HEK293 (cell line): ENCODE measurements at regions not wholly inside any gene's neighbourhood (a gene's known extent, or its start where the extent isn't known, plus 50 kb on each side); places are given as distances from the start of the nearest gene placed in this dataset.

Experiments used
- CTCF ChIA-PET: fragments of 350-600 bp; formaldehyde crosslinking; extraction: SDS; loops from one replicate; lab custom pipeline; 2021; ENCODE audit warnings: antibody characterized with exemption; lab: Yijun Ruan, JAX
- POLR2A ChIA-PET: fragments of 300-600 bp; formaldehyde crosslinking; extraction: SDS; loops from one replicate; lab custom pipeline; 2020; ENCODE audit warnings: antibody characterized with exemption, inconsistent platforms; lab: Yijun Ruan, JAX
- H3K27ac ChIP-seq: fragments of 200-500 bp; sonication (Bioruptor generic); 2 replicates; pipeline ENCODE4 v1.5.1; 2014; ENCODE audit warnings: low read depth, low read length, control low read depth, inconsistent platforms; ENCODE audit errors: extremely low read depth
- H3K36me3 ChIP-seq, 2 experiments: fragments of 200-500 bp in 1 of 2; sonication (Bioruptor generic) in 1 of 2; 1 replicate in 1 of 2; 2 replicates in 1 of 2; pipeline ENCODE4 v1.5.1; 2014 to 2017; ENCODE audit warnings: inconsistent platforms in 2 of 2, low read length in 2 of 2; ENCODE audit not compliant: control insufficient read depth in 2 of 2, insufficient read depth in 1 of 2
- H3K4me1 ChIP-seq: fragments of 200-500 bp; sonication (Bioruptor generic); 2 replicates; pipeline ENCODE4 v1.5.1; 2014; ENCODE audit warnings: mild to moderate bottlenecking, low read length, inconsistent platforms; ENCODE audit not compliant: control insufficient read depth, insufficient read depth
- H3K4me3 ChIP-seq: 2 replicates; pipeline ENCODE4 v1.5.1; 2011; ENCODE audit warnings: low read depth, mild to moderate bottlenecking, control low read depth, low read length, moderate library complexity
- H3K9me3 ChIP-seq: fragments of 200-500 bp; sonication (Bioruptor generic); 2 replicates; pipeline ENCODE4 v1.5.1; 2014; ENCODE audit warnings: low read depth, low read length, inconsistent platforms; ENCODE audit not compliant: control insufficient read depth, insufficient read depth
- GLI4 ChIP-seq: fragments of 450-650 bp; formaldehyde crosslinking; IDR thresholded peaks from 2 replicates; pipeline ENCODE4 v1.5.1; 2016; ENCODE audit warnings: missing biosample characterization, missing genetic modification characterization
- HOXC10 ChIP-seq: sonication (generic); formaldehyde crosslinking; IDR thresholded peaks from 2 replicates; pipeline ENCODE4 v1.8.1; 2023; ENCODE audit warnings: mild to moderate bottlenecking, missing genetic modification reagents
- KLF9 ChIP-seq: fragments of 450-650 bp; formaldehyde crosslinking; IDR thresholded peaks from 2 replicates; pipeline ENCODE4 v1.5.1; 2016; ENCODE audit warnings: missing biosample characterization, missing genetic modification characterization, low read depth
- YY1 ChIP-seq: fragments of 450-650 bp; formaldehyde crosslinking; IDR thresholded peaks from 2 replicates; pipeline ENCODE4 v1.5.1; 2018; ENCODE audit warnings: missing biosample characterization, missing genetic modification characterization
- YY2 ChIP-seq: fragments of 450-650 bp; formaldehyde crosslinking; IDR thresholded peaks from 2 replicates; pipeline ENCODE4 v1.5.1; 2016; ENCODE audit warnings: missing biosample characterization, missing genetic modification characterization
- ZFP41 ChIP-seq: fragments of 450-650 bp; formaldehyde crosslinking; IDR thresholded peaks from 2 replicates; pipeline ENCODE4 v1.5.1; 2016; ENCODE audit warnings: missing biosample characterization, missing genetic modification characterization, borderline replicate concordance
- ZNF133 ChIP-seq: fragments of 450-650 bp; formaldehyde crosslinking; IDR thresholded peaks from 2 replicates; pipeline ENCODE4 v1.5.1; 2016; ENCODE audit warnings: missing biosample characterization, missing genetic modification characterization
- ZNF549 ChIP-seq: fragments of 450-650 bp; IDR thresholded peaks from 2 replicates; pipeline ENCODE4 v1.5.1; 2018; ENCODE audit warnings: missing biosample characterization, missing genetic modification characterization, mild to moderate bottlenecking, inconsistent platforms, moderate library complexity
- ZNF555 ChIP-seq: fragments of 450-650 bp; formaldehyde crosslinking; conservative IDR thresholded peaks from 2 replicates; pipeline ENCODE4 v1.5.1; 2017; ENCODE audit warnings: missing biosample characterization, mild to moderate bottlenecking, missing genetic modification characterization, inconsistent platforms
- TF ChIP-seq, protein P1 (sequence below): fragments of 450-650 bp; formaldehyde crosslinking; IDR thresholded peaks from 2 replicates; pipeline ENCODE4 v1.5.1; 2016; ENCODE audit warnings: missing biosample characterization, missing genetic modification characterization, borderline replicate concordance
- TF ChIP-seq, protein P2 (sequence below): fragments of 450-650 bp; formaldehyde crosslinking; IDR thresholded peaks from 2 replicates; pipeline ENCODE4 v1.5.1; 2016; ENCODE audit warnings: missing biosample characterization, missing genetic modification characterization, low read depth
- TF ChIP-seq, protein P3 (sequence below): fragments of 450-650 bp; formaldehyde crosslinking; IDR thresholded peaks from 2 replicates; pipeline ENCODE4 v1.5.1; 2016; ENCODE audit warnings: missing biosample characterization, missing genetic modification characterization
- TF ChIP-seq, protein P4 (sequence below): fragments of 450-650 bp; formaldehyde crosslinking; IDR thresholded peaks from 2 replicates; pipeline ENCODE4 v1.5.1; 2016; ENCODE audit warnings: missing biosample characterization, missing genetic modification characterization

DNA sequence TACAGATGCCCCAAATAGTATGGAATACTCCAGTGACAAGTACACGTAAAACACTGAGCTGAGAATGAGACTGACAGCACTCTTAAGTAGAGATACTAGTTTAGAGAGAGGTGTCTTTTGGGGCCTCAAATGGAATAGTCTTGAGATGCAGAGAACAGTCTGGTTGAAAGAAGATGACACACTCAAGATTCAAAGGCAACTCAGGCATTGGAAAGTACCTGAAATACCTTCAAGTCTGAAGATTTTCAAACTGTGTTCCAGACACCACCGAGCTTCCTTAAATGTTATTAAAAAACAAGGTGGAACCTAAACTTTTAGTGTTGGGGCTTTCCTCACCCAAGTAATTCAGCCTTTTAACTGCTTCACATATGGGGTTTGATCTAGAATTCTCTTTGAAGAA lies 437.7 kb downstream of the OMA1 start:
- no peaks in the 10 kb centered on the region for H3K36me3 ChIP-seq
- H3K4me1 ChIP-seq: no peaks in the 10 kb centered on the region
- H3K9me3 ChIP-seq: no peaks in the 10 kb centered on the region
- POLR2A ChIA-PET: no interaction called here
- no peak overlapping the region for H3K4me3 ChIP-seq
- H3K27ac ChIP-seq: no peak overlapping the region
- TF ChIP-seq YY1 (tag by site-specific recombination) (no peak), GLI4 (tag by site-specific recombination) (no peak), ZNF555 (no peak), ZNF549 (no peak), ZFP41 (no peak), YY2 (no peak)
- TF ChIP-seq, protein P1, sequence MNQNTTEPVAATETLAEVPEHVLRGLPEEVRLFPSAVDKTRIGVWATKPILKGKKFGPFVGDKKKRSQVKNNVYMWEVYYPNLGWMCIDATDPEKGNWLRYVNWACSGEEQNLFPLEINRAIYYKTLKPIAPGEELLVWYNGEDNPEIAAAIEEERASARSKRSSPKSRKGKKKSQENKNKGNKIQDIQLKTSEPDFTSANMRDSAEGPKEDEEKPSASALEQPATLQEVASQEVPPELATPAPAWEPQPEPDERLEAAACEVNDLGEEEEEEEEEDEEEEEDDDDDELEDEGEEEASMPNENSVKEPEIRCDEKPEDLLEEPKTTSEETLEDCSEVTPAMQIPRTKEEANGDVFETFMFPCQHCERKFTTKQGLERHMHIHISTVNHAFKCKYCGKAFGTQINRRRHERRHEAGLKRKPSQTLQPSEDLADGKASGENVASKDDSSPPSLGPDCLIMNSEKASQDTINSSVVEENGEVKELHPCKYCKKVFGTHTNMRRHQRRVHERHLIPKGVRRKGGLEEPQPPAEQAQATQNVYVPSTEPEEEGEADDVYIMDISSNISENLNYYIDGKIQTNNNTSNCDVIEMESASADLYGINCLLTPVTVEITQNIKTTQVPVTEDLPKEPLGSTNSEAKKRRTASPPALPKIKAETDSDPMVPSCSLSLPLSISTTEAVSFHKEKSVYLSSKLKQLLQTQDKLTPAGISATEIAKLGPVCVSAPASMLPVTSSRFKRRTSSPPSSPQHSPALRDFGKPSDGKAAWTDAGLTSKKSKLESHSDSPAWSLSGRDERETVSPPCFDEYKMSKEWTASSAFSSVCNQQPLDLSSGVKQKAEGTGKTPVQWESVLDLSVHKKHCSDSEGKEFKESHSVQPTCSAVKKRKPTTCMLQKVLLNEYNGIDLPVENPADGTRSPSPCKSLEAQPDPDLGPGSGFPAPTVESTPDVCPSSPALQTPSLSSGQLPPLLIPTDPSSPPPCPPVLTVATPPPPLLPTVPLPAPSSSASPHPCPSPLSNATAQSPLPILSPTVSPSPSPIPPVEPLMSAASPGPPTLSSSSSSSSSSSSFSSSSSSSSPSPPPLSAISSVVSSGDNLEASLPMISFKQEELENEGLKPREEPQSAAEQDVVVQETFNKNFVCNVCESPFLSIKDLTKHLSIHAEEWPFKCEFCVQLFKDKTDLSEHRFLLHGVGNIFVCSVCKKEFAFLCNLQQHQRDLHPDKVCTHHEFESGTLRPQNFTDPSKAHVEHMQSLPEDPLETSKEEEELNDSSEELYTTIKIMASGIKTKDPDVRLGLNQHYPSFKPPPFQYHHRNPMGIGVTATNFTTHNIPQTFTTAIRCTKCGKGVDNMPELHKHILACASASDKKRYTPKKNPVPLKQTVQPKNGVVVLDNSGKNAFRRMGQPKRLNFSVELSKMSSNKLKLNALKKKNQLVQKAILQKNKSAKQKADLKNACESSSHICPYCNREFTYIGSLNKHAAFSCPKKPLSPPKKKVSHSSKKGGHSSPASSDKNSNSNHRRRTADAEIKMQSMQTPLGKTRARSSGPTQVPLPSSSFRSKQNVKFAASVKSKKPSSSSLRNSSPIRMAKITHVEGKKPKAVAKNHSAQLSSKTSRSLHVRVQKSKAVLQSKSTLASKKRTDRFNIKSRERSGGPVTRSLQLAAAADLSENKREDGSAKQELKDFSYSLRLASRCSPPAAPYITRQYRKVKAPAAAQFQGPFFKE (tag by site-specific recombination): no peak
- TF ChIP-seq, protein P2, sequence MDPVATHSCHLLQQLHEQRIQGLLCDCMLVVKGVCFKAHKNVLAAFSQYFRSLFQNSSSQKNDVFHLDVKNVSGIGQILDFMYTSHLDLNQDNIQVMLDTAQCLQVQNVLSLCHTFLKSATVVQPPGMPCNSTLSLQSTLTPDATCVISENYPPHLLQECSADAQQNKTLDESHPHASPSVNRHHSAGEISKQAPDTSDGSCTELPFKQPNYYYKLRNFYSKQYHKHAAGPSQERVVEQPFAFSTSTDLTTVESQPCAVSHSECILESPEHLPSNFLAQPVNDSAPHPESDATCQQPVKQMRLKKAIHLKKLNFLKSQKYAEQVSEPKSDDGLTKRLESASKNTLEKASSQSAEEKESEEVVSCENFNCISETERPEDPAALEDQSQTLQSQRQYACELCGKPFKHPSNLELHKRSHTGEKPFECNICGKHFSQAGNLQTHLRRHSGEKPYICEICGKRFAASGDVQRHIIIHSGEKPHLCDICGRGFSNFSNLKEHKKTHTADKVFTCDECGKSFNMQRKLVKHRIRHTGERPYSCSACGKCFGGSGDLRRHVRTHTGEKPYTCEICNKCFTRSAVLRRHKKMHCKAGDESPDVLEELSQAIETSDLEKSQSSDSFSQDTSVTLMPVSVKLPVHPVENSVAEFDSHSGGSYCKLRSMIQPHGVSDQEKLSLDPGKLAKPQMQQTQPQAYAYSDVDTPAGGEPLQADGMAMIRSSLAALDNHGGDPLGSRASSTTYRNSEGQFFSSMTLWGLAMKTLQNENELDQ: no peak
- CTCF ChIA-PET: no interaction called here

DNA sequence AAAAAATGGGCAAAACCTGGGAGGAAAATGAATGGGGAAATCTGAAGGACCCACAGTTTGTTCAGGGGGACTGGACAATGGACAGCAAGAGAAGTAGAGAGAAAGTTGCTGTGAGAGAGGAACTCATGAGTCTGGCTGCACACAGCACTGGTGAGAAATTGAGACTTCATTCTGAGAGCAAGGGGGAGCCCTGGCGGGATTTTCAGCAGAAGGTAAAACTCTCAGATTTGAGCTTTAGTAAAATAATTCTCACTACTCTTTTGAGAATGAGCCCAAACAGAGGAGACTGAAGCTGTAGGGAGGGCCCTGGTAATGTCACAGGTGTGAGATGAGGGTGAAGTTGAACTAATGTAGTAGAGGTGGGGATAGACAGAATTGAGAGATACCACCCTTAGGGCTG lies 438.6 kb downstream of the OMA1 start:
- no peaks in the 10 kb centered on the region for H3K9me3 ChIP-seq
- H3K4me1 ChIP-seq: no peaks in the 10 kb centered on the region
- POLR2A ChIA-PET: no interaction called here
- H3K4me3 ChIP-seq: no peak overlapping the region
- H3K36me3 ChIP-seq: no peaks in the 10 kb centered on the region
- TF ChIP-seq, protein P3, sequence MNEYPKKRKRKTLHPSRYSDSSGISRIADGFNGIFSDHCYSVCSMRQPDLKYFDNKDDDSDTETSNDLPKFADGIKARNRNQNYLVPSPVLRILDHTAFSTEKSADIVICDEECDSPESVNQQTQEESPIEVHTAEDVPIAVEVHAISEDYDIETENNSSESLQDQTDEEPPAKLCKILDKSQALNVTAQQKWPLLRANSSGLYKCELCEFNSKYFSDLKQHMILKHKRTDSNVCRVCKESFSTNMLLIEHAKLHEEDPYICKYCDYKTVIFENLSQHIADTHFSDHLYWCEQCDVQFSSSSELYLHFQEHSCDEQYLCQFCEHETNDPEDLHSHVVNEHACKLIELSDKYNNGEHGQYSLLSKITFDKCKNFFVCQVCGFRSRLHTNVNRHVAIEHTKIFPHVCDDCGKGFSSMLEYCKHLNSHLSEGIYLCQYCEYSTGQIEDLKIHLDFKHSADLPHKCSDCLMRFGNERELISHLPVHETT (tag by site-specific recombination): no peak
- TF ChIP-seq KLF9 (tag by site-specific recombination) (no peak), HOXC10 (no peak), ZNF133 (no peak)
- TF ChIP-seq, protein P4, sequence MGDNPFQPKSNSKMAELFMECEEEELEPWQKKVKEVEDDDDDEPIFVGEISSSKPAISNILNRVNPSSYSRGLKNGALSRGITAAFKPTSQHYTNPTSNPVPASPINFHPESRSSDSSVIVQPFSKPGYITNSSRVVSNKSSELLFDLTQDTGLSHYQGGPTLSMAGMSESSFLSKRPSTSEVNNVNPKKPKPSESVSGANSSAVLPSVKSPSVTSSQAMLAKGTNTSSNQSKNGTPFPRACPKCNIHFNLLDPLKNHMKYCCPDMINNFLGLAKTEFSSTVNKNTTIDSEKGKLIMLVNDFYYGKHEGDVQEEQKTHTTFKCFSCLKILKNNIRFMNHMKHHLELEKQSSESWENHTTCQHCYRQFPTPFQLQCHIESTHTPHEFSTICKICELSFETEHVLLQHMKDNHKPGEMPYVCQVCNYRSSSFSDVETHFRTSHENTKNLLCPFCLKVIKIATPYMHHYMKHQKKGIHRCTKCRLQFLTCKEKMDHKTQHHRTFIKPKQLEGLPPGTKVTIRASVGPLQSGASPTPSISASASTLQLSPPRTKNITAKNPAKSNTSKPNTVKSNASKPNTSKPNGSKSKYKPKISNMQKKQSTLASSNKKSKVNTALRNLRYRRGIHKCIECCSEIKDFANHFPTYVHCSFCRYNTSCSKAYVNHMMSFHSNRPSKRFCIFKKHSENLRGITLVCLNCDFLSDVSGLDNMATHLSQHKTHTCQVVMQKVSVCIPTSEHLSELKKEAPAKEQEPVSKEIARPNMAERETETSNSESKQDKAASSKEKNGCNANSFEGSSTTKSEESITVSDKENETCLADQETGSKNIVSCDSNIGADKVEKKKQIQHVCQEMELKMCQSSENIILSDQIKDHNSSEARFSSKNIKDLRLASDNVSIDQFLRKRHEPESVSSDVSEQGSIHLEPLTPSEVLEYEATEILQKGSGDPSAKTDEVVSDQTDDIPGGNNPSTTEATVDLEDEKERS (tag by site-specific recombination): no peak
- H3K27ac ChIP-seq: no peak overlapping the region
- CTCF ChIA-PET: interaction anchor here (0.6 to 0.7 kb wide), 2 partner anchors 9 to 10 kb away, joined by 3 to 7 read pairs; no protein-coding TSS in a partner anchor
